HG03175 (cell line): ENCODE measurements at regions not wholly inside any gene's neighbourhood (a gene's known extent, or its start where the extent isn't known, plus 50 kb on each side); places are given as distances from the start of the nearest gene placed in this dataset.
A peak's percentile ranks its signal among the peaks of the same experiment; 100 is the strongest.
"Not testable (repeated sequence)": the region's sequence is repeated elsewhere in the genome, so short reads cannot be mapped to it uniquely, and the experiment has no call there.

Experiments used
- ATAC-seq: cut with Tn5 transposase; IDR thresholded peaks from one replicate; pipeline ENCODE4 v1.9.1; 2021; ENCODE audit warnings: mild to moderate bottlenecking, moderate library complexity; ENCODE audit not compliant: unreplicated experiment

DNA sequence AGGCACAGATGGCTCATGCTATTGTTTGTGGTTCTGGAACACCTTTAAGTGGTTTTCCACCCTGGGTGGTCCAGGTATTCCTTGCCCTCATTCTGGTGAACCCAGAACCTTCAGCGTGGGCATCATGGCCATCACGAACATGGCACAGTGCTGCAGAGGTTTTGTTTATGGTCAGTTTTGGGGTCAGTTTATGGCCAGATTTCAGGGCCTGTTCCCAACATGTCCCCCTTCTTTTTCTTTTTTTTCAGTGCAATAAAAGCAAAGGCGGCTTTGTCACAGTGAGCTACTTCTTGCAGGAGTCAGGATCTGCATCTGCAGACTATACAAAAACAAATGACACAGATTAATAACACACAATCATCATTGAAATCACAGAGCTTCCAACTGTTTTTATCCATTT is 1085.0 kb upstream of the ALCAM start:
- ATAC-seq: no peak

DNA sequence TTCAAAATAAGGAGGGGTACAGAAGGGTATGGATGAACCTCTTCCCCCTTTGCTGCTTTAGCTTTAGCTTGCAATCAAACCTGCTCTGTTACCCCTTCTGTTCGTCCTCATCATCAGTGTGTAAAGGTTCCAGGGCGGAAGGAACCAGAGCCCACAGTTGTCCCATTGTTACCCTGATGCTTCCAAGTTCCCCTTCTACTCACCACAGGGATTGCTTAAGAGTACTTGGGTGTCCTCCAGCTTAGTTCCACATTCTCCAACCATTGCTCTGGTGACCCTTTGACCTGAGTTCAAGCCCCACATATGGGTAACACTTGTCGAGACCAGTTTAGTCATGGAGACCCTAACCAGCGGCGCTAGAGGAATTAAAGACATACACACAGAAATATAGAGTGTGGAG is 1080.1 kb upstream of the ALCAM start:
- ATAC-seq: no peak

GRCh38 chr3:104291437-104291851 is 1075.3 kb upstream of the ALCAM start:
- ATAC-seq: peak; percentile 72

- ATAC-seq: peak; percentile 35
Observed at GRCh38 chr3:104291878-104292277, 1074.8 kb upstream of the ALCAM start.

GRCh38 chr3:104297617-104298016 is 1069.1 kb upstream of the ALCAM start:
- no peak for ATAC-seq

GRCh38 chr3:104298662-104299061 is 1068.0 kb upstream of the ALCAM start:
- ATAC-seq: no peak

DNA sequence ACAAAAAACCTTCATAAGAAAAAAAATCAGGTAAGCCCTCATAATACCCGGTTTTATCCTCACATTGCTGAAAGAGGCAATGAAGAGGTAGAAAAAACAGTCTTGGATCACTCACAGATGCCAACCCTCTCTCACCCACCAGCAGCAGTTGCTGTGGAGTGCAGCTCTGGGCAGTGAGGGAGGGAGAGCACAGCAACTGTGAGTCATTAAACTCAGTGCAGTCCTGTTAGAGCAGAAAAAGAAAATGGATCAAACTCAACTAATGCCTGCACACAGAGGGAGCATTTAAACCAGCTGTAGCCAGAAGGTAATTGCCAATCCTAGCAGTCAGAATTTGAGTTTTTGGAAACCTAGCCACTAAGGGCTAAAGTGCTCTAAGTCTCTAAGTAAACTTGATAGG is 1050.6 kb upstream of the ALCAM start:
- ATAC-seq: no peak

DNA sequence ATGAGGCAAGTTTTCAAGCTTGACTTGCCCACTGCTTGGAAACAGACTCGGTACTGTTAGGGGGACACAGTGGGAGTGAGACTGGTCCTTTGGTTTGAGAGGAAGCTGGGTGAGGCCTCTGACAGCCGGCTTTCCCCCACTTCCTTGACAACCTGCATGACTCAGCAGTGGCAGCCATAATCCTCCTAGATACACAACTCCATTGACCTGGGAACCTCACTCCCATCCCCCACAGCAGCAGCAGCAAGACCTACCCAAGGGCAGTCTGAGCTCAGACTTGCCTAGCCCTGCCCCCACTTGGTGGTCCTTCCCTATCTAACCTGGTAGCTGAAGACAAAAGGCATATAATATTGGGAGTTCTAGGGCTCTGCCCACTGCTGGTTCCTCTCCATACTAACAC is 1043.5 kb upstream of the ALCAM start:
- no peak for ATAC-seq

DNA sequence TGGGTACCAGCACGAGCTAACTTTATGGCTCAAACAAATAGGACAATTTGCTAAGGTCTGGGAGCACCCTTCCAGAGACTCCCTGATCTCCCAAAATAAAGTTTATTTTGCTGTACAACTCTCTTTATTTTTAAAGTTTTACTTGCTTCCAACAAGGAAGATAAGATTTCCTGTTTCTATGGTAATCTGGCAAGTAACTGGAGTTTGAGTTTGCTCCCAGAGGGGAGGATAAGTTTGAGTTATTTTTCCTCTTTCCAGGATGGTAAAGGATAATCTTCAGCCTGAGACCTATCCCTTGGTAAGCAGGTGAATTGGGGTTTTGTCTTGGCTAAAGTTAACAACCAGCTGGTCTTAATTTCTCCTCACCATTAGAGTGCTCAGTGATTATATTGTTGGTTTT is 1019.4 kb upstream of the ALCAM start:
- ATAC-seq: no peak

DNA sequence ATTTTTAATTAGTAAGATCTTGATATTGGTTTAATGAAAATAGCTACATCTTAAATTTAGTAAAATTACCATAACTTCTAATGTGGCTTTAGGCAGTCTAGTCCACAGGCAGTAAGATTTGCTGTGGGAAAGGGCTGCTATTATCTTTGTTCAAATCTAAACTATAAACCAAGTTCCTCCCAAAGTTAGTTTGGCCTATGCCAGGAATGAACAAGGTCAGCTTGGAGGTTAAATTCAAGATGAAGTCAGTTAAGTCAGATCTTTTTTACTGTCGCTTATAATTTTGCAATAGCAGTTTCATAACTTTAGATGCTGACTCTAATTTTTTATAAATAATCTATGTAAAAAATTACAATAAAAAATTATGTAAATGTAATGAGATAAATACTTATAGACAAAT is 1016.9 kb upstream of the ALCAM start:
- no peak for ATAC-seq

- ATAC-seq: no peak
Observed at GRCh38 chr3:104353951-104354350, 1012.8 kb upstream of the ALCAM start.

DNA sequence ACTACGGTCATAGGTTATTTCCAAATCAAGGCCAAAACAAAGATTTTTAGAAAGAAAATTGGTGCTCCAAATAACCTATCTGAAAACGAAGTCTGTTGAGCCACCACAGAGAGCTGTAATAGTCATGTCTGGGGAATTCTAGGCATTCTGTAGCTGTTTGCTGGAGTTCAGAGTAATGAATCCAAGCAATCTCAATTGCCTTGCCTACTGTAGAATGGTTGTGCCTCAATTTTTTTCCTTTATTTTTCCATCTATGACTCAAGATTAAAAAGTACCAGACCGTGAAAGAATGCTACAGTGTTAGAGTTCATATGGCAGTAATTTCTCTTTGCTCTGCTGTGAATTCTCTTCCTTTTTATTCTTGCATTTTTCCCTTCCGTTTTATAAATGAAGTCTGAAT is 1007.2 kb upstream of the ALCAM start:
- no peak for ATAC-seq

- no peak for ATAC-seq
Observed at GRCh38 chr3:104360038-104360437, 1006.7 kb upstream of the ALCAM start.

DNA sequence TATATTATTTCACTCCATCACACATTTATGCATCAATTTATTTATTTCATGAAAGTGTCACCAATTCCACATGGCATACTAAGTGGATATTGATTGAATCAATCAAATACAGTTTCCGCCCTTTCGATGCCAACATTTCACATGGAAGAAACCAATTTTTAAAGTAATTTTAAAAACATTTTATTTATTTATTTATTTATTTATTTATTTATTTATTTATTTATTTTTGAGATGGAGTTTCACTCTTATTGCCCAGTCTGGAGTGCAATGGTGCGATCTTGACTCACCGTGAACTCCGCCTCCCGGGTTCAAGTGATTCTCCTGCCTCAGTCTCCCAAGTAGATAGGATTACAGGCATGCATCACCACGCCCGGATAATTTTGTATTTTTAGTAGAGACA is 1005.0 kb upstream of the ALCAM start:
- ATAC-seq: not testable (repeated sequence)

DNA sequence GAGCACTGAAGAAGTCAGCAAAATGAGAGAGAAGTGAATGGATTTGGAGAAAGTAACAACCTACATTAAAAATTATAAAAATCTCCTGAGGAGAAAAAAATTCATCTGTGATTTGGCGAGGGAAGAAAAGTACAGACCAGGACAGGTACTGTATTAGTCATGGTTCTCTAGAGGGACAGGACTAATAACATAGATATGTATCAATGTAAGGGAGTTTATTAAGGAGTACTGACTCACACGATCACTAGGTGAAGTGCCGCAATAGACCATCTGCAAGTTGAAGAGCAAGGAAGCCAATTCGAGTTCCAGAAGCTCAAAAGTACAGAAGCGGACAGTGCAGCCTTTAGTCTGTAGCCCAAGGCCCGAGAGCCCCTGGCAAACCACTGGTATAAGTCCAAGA is 1004.4 kb upstream of the ALCAM start:
- ATAC-seq: no peak

- no peak for ATAC-seq
Observed at GRCh38 chr3:104367000-104367399, 999.7 kb upstream of the ALCAM start.

DNA sequence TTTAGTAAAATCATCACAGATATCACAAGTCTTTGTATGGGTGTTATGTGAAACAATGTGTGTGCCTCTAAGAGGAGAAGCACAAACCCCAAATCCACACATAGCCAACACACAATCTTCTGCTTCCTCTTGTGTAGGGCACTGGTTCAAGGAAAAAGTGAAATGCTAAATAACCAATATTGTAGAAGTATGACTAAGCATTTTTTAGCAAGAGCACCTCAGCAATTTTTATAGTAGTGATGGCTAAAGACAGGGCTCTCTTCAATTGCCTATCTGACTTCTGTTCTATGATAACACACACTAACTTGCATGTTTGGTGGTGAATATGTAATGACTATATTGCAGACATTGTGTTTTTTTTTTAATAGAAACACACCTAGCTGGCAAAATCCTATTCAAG is 997.9 kb upstream of the ALCAM start:
- ATAC-seq: no peak

GRCh38 chr3:104385421-104385820 is 981.3 kb upstream of the ALCAM start:
- no peak for ATAC-seq

DNA sequence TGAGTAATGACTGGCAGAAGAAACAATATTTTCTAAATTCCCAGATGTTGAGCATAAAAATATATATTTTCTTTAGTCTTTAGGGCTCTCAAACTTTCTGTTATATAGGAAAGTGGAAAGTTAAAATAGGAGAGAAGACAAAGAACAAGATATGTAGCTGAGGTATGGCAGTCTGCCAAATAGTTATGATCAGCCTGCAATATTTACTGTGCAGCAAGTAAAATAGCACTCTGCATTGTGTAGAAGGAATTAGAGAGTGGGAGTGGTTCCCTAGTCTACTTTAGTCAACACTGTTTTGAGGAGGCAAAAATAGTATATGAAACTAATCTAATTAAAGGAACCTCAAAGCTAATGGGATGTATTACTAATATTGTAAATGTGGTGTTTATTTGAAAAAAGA is 978.1 kb upstream of the ALCAM start:
- no peak for ATAC-seq

DNA sequence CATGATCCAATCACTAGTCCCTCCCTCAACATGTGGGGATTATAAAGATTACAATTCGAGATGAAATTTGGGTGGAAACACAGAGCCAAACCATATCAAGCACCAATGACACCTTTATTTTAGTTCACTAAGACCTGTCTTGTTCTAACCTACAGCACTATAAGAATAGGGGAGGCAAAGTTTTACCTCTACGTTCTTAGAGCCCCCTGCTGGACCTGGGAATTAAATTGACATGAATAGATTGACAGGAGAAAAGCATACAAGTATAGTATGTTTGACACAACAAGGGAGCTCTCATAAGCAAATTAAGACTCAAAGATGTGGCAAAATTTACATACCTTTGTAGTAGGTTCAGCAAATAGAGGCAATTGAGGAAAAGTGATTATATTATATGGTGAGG is 974.4 kb upstream of the ALCAM start:
- no peak for ATAC-seq

DNA sequence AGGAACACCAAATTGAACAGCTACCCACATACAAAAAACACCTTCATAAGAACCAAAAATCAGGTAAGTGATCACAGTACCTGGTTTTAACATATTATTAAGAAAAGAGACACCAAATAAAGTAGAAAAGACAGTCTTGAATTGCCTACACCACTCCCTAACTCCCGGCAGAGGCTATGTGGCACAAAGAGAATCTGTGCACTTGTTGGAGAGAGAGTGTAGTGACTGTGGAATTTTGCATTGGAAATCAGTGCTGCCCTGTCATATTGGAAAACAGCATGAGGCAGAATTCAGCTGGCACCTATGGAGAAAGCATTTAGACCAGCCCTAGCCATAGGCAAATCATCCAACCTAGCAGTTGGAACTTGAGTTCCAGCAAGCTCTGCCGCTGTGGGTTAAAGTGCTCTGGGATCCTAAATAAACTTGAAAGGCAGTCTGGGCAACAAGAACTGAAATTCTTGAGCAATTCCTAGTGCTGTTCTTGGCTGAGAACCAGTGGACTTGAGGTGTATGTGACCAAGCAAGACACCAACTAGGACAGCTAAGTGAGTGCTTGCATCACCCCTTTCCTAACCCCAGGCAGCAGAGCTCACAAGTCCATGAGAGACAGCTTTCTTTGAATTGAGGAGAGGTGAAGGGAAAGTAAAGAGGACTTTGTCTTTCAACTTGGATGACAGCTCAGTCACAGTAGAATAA is 969.6 kb upstream of the ALCAM start:
- no peak for ATAC-seq

GRCh38 chr3:104397713-104398112 is 969.0 kb upstream of the ALCAM start:
- no peak for ATAC-seq

DNA sequence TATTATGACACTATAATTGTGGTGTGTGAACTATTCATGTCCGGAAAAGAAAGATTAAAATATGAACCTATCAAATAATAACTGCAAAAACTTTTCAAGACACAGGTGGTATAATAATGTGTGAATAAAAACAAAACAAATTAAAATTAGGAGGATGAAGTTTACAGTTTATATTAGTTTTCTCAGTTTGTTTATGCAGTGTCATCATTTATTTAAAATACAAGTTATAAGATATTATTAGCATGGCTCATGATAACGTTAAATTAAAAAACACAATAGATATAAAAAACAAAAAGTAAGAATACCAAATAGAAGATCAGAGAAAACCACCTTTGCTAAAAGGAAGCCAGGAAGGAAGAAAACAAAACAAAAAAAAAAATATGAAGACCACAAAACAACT is 963.8 kb upstream of the ALCAM start:
- no peak for ATAC-seq
